ENCODE measurements at regions not wholly inside any gene's neighbourhood (a gene's known extent, or its start where the extent isn't known, plus 50 kb on each side); places are given as distances from the start of the nearest gene placed in this dataset.

GRCh38 chr22:47583959-47584562 lies 821.6 kb downstream of the TBC1D22A start:
- Histone ChIP-seq H3K4me1 (ENCODE audit: control insufficient read depth, insufficient read depth, low read length) (no peaks in the 10 kb centered on the region), H3K36me3 (ENCODE audit: control insufficient read depth, insufficient read depth, low read length) (no peaks in the 10 kb centered on the region), H3K9me3 (ENCODE audit: control insufficient read depth, insufficient read depth, low read depth, low read length) (0 out of 2 replicates have a peak, but pooled peaks cover 3% of the 10 kb centered on the region), H3K27ac (ENCODE audit: low read length) (no peak overlapping the region), H3K27me3 (ENCODE audit: control insufficient read depth, insufficient read depth, low read length) (no peaks in the 10 kb centered on the region), H3K4me3 (ENCODE audit: low read depth in 2 of 2, low read length in 2 of 2) (no peak overlapping the region)
- DNase-seq (ENCODE audit: low read depth, low spot score) (no peak), ATAC-seq (no peak)
- in situ Hi-C loops (cut with HindIII; ENCODE audit: low pct_unique_long_range_greater_than_20kb, low sequenced_read_pairs), result no loop called here
- TF ChIP-seq REST (IDR thresholded peaks at IDR 0.05; ENCODE audit: insufficient read depth in 1 of 2, low read depth in 2 of 2, low read length in 1 of 2), result no peak
- no peak for TF ChIP-seq SIN3A (IDR thresholded peaks at IDR 0.05; ENCODE audit: borderline replicate concordance, insufficient read depth, low read depth, low read length)
- no peak for TF ChIP-seq CTCF (IDR thresholded peaks at IDR 0.05)
- TF ChIP-seq TCF7L2 (IDR thresholded peaks at IDR 0.05; ENCODE audit: low read depth, low read length), result no peak
- TF ChIP-seq POLR2AphosphoS5 (IDR thresholded peaks at IDR 0.05; ENCODE audit: low read depth, low read length), result no peak
- CTCF ChIA-PET, result no interaction called here
- no TSS peak for BruUV-seq (replicated peaks)
- intact Hi-C loops (cut with micrococcal nuclease; ENCODE audit: unreplicated experiment), result no loop called here
- POLR2A ChIA-PET, result no interaction called here

- Histone ChIP-seq H3K36me3 (ENCODE audit: control insufficient read depth, insufficient read depth, low read length) (no peaks in the 10 kb centered on the region), H3K27me3 (ENCODE audit: control insufficient read depth, insufficient read depth, low read length) (no peaks in the 10 kb centered on the region), H3K4me3 (ENCODE audit: low read depth in 2 of 2, low read length in 2 of 2) (no peak overlapping the region), H3K9me3 (ENCODE audit: control insufficient read depth, insufficient read depth, low read depth, low read length) (0 out of 2 replicates have a peak, but pooled peaks cover 3% of the 10 kb centered on the region), H3K27ac (ENCODE audit: low read length) (no peak overlapping the region), H3K4me1 (ENCODE audit: control insufficient read depth, insufficient read depth, low read length) (no peaks in the 10 kb centered on the region)
- ATAC-seq, result no peak
- POLR2A ChIA-PET, result no interaction called here
- BruUV-seq (replicated peaks), result no TSS peak
- CTCF ChIA-PET, result no interaction called here
- intact Hi-C loops (cut with micrococcal nuclease; ENCODE audit: unreplicated experiment) (no loop called here), in situ Hi-C loops (cut with HindIII; ENCODE audit: low pct_unique_long_range_greater_than_20kb, low sequenced_read_pairs) (no loop called here)
- TF ChIP-seq CTCF (IDR thresholded peaks at IDR 0.05), result no peak
- TF ChIP-seq TCF7L2 (IDR thresholded peaks at IDR 0.05; ENCODE audit: low read depth, low read length), result no peak
- no peak for TF ChIP-seq POLR2AphosphoS5 (IDR thresholded peaks at IDR 0.05; ENCODE audit: low read depth, low read length)
- TF ChIP-seq REST (IDR thresholded peaks at IDR 0.05; ENCODE audit: insufficient read depth in 1 of 2, low read depth in 2 of 2, low read length in 1 of 2), result no peak
- DNase-seq (ENCODE audit: low read depth, low spot score), result no peak
Observed at GRCh38 chr22:47582067-47582466, 819.6 kb downstream of the TBC1D22A start.

Data from Panc1 (cell line).